MM.1S (cell line): ENCODE measurements at regions not wholly inside any gene's neighbourhood (a gene's known extent, or its start where the extent isn't known, plus 50 kb on each side); places are given as distances from the start of the nearest gene placed in this dataset.

Experiments
- DNase-seq: peaks from one replicate; pipeline ENCODE4 v3.0.0-alpha.2; 2015
- H2AFZ ChIP-seq: fragments of 300-600 bp; sonication (generic); 2 replicates; pipeline ENCODE4 v1.6.0; 2016; ENCODE audit warnings: antibody characterized with exemption, low read length
- H3F3A ChIP-seq: fragments of 300-600 bp; sonication (generic); 2 replicates; pipeline ENCODE4 v1.6.1; 2016; ENCODE audit warnings: mild to moderate bottlenecking, antibody characterized with exemption, low read length, moderate library complexity, mixed read lengths; ENCODE audit not compliant: insufficient read depth
- H3K27ac ChIP-seq: fragments of 300-600 bp; sonication (generic); 2 replicates; pipeline ENCODE4 v1.5.1; 2016; ENCODE audit warnings: mild to moderate bottlenecking, low read length
- H3K27me3 ChIP-seq: fragments of 300-600 bp; sonication (generic); replicated peaks from 2 replicates; pipeline ENCODE4 v1.6.0; 2016; ENCODE audit warnings: low read length; ENCODE audit not compliant: insufficient read depth
- H3K36me3 ChIP-seq: fragments of 300-600 bp; sonication (generic); replicated peaks from 2 replicates; pipeline ENCODE4 v1.6.1; 2016; ENCODE audit warnings: mild to moderate bottlenecking, low read length, mixed read lengths; ENCODE audit not compliant: insufficient read depth
- H3K4me1 ChIP-seq: fragments of 300-600 bp; sonication (generic); 2 replicates; pipeline ENCODE4 v1.6.1; 2016; ENCODE audit warnings: low read length, mixed read lengths
- H3K4me2 ChIP-seq: fragments of 300-600 bp; sonication (generic); 2 replicates; pipeline ENCODE4 v1.6.0; 2016; ENCODE audit warnings: low read depth, low read length
- H3K4me3 ChIP-seq: fragments of 300-600 bp; sonication (generic); 2 replicates; pipeline ENCODE4 v1.5.1; 2016; ENCODE audit warnings: low read length, mixed read lengths
- H3K79me2 ChIP-seq: fragments of 300-600 bp; sonication (generic); 2 replicates; pipeline ENCODE4 v1.6.1; 2016; ENCODE audit warnings: mixed run types, low read length, mixed read lengths
- H3K9ac ChIP-seq: fragments of 300-600 bp; sonication (generic); 2 replicates; pipeline ENCODE4 v1.6.1; 2016; ENCODE audit warnings: low read length, mixed read lengths
- H3K9me2 ChIP-seq: fragments of 300-600 bp; sonication (generic); replicated peaks from 2 replicates; pipeline ENCODE4 v1.6.1; 2016; ENCODE audit warnings: mild to moderate bottlenecking, low read length, mixed read lengths; ENCODE audit not compliant: insufficient read depth
- H3K9me3 ChIP-seq: fragments of 300-600 bp; sonication (generic); replicated peaks from 2 replicates; pipeline ENCODE4 v1.6.1; 2016; ENCODE audit warnings: mild to moderate bottlenecking, low read length, mixed read lengths; ENCODE audit not compliant: insufficient read depth
- H4K20me1 ChIP-seq: fragments of 300-600 bp; sonication (generic); 2 replicates; pipeline ENCODE4 v1.6.1; 2016; ENCODE audit warnings: mild to moderate bottlenecking, low read length, moderate library complexity, mixed read lengths; ENCODE audit not compliant: insufficient read depth
- EZH2 ChIP-seq: fragments of 300-600 bp; sonication (generic); optimal IDR thresholded peaks from 2 replicates; pipeline ENCODE3; 2017; ENCODE audit warnings: low read depth, mild to moderate bottlenecking, antibody characterized with exemption, low read length, mixed read lengths
- EZH2phosphoT487 ChIP-seq: fragments of 300-600 bp; sonication (generic); IDR thresholded peaks from 2 replicates; pipeline ENCODE4 v1.6.1; 2018; ENCODE audit warnings: antibody characterized with exemption, low read length
- TF ChIP-seq, protein P1 (sequence below): fragments of 300-600 bp; sonication (generic); IDR thresholded peaks from 2 replicates; pipeline ENCODE4 v1.5.1; 2016; ENCODE audit warnings: antibody characterized with exemption, low read length, mixed read lengths

DNA sequence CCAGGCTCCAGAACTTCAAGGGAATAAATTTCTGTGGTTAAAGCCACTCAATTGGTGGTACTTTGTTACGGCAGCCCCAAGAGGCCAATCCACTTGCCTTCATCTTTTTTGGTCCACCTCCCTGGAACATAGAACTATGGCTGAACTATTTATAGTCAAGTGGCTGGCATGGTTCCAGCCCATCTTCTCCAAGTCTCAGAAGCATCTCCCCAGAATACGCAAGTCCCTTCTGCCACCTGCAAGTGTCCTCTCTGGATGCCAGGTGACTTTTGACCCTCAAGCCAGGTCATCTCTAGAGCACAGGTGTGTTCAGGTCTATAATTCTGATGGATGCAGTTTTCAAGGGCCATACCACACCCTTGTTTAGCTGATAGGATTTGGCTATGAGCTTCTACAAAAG lies 371.5 kb downstream of the AACS start:
- Histone ChIP-seq H3K9ac (no peak overlapping the region), H2AFZ (no peak overlapping the region), H3K4me1 (no peaks in the 10 kb centered on the region), H3K9me3 (no peaks in the 10 kb centered on the region), H3K4me2 (no peak overlapping the region), H3K9me2 (no peaks in the 10 kb centered on the region), H4K20me1 (no peaks in the 10 kb centered on the region), H3K27ac (no peak overlapping the region), H3K4me3 (no peak overlapping the region), H3K27me3 (no peaks in the 10 kb centered on the region), H3K79me2 (no peaks in the 10 kb centered on the region), H3K36me3 (no peaks in the 10 kb centered on the region), H3F3A (no peaks in the 10 kb centered on the region)
- DNase-seq: no peak
- TF ChIP-seq EZH2 (no peak), EZH2phosphoT487 (no peak)
- TF ChIP-seq, protein P1, sequence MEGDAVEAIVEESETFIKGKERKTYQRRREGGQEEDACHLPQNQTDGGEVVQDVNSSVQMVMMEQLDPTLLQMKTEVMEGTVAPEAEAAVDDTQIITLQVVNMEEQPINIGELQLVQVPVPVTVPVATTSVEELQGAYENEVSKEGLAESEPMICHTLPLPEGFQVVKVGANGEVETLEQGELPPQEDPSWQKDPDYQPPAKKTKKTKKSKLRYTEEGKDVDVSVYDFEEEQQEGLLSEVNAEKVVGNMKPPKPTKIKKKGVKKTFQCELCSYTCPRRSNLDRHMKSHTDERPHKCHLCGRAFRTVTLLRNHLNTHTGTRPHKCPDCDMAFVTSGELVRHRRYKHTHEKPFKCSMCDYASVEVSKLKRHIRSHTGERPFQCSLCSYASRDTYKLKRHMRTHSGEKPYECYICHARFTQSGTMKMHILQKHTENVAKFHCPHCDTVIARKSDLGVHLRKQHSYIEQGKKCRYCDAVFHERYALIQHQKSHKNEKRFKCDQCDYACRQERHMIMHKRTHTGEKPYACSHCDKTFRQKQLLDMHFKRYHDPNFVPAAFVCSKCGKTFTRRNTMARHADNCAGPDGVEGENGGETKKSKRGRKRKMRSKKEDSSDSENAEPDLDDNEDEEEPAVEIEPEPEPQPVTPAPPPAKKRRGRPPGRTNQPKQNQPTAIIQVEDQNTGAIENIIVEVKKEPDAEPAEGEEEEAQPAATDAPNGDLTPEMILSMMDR: no peak

DNA sequence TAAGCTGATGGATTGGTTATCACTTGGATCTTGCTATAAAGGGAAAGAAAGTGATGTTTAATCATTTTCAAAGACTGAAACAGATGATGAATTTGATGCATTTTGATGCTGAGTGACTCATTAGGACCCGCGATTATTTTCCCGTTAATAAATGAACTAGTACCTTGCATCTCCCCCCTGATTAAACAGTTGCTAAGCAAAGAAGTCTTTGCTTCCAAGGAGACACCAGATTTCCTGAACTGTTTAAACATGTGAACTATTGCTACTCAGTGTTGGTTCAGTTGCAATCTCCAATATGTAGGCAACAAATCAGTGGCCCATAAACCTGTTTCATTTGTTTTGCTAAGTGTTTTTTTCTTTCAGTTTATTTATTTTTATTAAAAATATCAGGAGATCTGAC lies 375.2 kb downstream of the AACS start:
- H3K4me2 ChIP-seq: no peak overlapping the region
- no peaks in the 10 kb centered on the region for H3K9me2 ChIP-seq
- H3K4me1 ChIP-seq: no peaks in the 10 kb centered on the region
- H3K9me3 ChIP-seq: no peaks in the 10 kb centered on the region
- no peak overlapping the region for H2AFZ ChIP-seq
- no peak overlapping the region for H3K4me3 ChIP-seq
- no peaks in the 10 kb centered on the region for H4K20me1 ChIP-seq
- H3K27ac ChIP-seq: no peak overlapping the region
- H3K9ac ChIP-seq: no peak overlapping the region
- H3K36me3 ChIP-seq: no peaks in the 10 kb centered on the region
- TF ChIP-seq EZH2: no peak
- no peaks in the 10 kb centered on the region for H3K79me2 ChIP-seq
- H3F3A ChIP-seq: no peaks in the 10 kb centered on the region
- no peak for DNase-seq
- no peaks in the 10 kb centered on the region for H3K27me3 ChIP-seq

DNA sequence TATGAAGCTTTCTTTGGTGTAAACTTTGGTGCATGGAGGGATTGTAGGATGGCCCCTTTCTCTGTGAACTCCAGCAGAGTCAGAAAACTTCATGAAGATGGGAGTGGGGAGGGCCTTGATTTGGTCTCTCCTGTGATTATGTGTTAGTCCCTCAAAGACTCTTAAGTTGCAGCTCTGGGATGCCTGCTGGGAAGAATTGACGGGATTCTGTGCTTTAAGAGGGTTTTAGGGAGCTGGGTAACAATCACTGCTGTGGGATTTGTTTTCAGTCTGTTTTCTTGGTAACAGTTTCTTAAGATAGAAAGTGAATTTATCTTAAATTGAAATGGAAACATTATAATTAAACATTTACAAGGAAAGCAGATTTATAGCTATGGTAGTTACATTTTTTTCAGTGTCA lies 378.1 kb downstream of the AACS start:
- H3K79me2 ChIP-seq: no peaks in the 10 kb centered on the region
- H3K4me1 ChIP-seq: no peaks in the 10 kb centered on the region
- TF ChIP-seq, protein P1: no peak
- TF ChIP-seq EZH2phosphoT487 (no peak), EZH2 (no peak)
- H3F3A ChIP-seq: no peaks in the 10 kb centered on the region
- H4K20me1 ChIP-seq: no peaks in the 10 kb centered on the region
- DNase-seq: no peak
- H3K9ac ChIP-seq: no peak overlapping the region
- H3K27ac ChIP-seq: no peak overlapping the region
- H3K9me2 ChIP-seq: no peaks in the 10 kb centered on the region
- no peak overlapping the region for H3K4me3 ChIP-seq
- no peak overlapping the region for H3K4me2 ChIP-seq
- no peak overlapping the region for H2AFZ ChIP-seq
- no peaks in the 10 kb centered on the region for H3K9me3 ChIP-seq
- no peaks in the 10 kb centered on the region for H3K36me3 ChIP-seq
- H3K27me3 ChIP-seq: no peaks in the 10 kb centered on the region

DNA sequence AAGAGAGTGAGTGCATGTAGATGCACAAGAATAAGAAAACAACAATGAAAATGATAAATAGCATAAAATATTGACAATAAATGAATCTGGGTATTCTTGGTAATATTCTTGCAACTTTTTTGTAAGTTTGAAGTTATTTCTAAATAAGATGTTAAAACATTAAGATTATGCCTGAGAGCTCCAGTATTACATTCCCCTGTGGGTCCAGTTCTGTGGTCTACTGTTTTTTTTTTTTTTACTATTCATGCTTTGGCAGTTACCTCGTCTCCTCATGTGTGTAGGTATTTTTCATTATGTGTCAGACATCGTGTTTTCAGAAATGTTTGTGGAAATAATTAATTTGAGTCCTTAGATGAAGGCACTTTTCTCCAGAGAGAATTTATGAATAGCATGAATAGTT lies 386.2 kb downstream of the AACS start:
- H3K79me2 ChIP-seq: no peaks in the 10 kb centered on the region
- H3K9me2 ChIP-seq: no peaks in the 10 kb centered on the region
- no peak for DNase-seq
- no peaks in the 10 kb centered on the region for H3K27me3 ChIP-seq
- no peaks in the 10 kb centered on the region for H4K20me1 ChIP-seq
- no peak overlapping the region for H2AFZ ChIP-seq
- no peak overlapping the region for H3K4me3 ChIP-seq
- H3K9me3 ChIP-seq: no peaks in the 10 kb centered on the region
- H3K27ac ChIP-seq: no peak overlapping the region
- H3K4me1 ChIP-seq: no peaks in the 10 kb centered on the region
- H3F3A ChIP-seq: no peaks in the 10 kb centered on the region
- H3K9ac ChIP-seq: no peak overlapping the region
- TF ChIP-seq, protein P1: no peak
- TF ChIP-seq EZH2 (no peak), EZH2phosphoT487 (no peak)
- no peak overlapping the region for H3K4me2 ChIP-seq
- no peaks in the 10 kb centered on the region for H3K36me3 ChIP-seq
